ENCODE measurements at regions not wholly inside any gene's neighbourhood (a gene's known extent, or its start where the extent isn't known, plus 50 kb on each side); places are given as distances from the start of the nearest gene placed in this dataset.

- intact Hi-C loops (cut with micrococcal nuclease; ENCODE audit: unreplicated experiment): no loop called here
- no TSS peak for BruUV-seq (replicated peaks)
- Mint-ChIP-seq H3K36me3 (ENCODE audit: insufficient read depth, unreplicated experiment) (no peaks in the 10 kb centered on the region), H3K4me1 (ENCODE audit: low read depth, unreplicated experiment) (peaks cover 8% of the 10 kb centered on the region), H3K4me3 (ENCODE audit: low read depth, unreplicated experiment) (no peak overlapping the region), H3K27me3 (ENCODE audit: unreplicated experiment) (peaks cover 45% of the 10 kb centered on the region), H3K9me3 (ENCODE audit: low read depth, unreplicated experiment) (no peaks in the 10 kb centered on the region), H3K27ac (ENCODE audit: unreplicated experiment) (no peak overlapping the region)
- no peak for TF ChIP-seq CTCF (IDR thresholded peaks at IDR 0.05; ENCODE audit: unreplicated experiment)
- CTCF ChIA-PET: interaction anchor here (1.1 kb wide), 1 partner anchor 10 kb away, joined by 3 read pairs; no protein-coding TSS in a partner anchor
- DNase-seq: no peak
These were observed 109.9 kb downstream of the DAD1 start for GRCh38 chr14:22479132-22479531.

GRCh38 chr14:22478670-22479069 is 110.4 kb downstream of the DAD1 start:
- Mint-ChIP-seq H3K27ac (ENCODE audit: unreplicated experiment) (no peak overlapping the region), H3K4me3 (ENCODE audit: low read depth, unreplicated experiment) (no peak overlapping the region), H3K9me3 (ENCODE audit: low read depth, unreplicated experiment) (no peaks in the 10 kb centered on the region), H3K4me1 (ENCODE audit: low read depth, unreplicated experiment) (peaks cover 8% of the 10 kb centered on the region), H3K27me3 (ENCODE audit: unreplicated experiment) (peaks cover 45% of the 10 kb centered on the region), H3K36me3 (ENCODE audit: insufficient read depth, unreplicated experiment) (no peaks in the 10 kb centered on the region)
- CTCF ChIA-PET: no interaction called here
- intact Hi-C loops (cut with micrococcal nuclease; ENCODE audit: unreplicated experiment): no loop called here
- no TSS peak for BruUV-seq (replicated peaks)
- no peak for TF ChIP-seq CTCF (IDR thresholded peaks at IDR 0.05; ENCODE audit: unreplicated experiment)
- DNase-seq: no peak

DNA sequence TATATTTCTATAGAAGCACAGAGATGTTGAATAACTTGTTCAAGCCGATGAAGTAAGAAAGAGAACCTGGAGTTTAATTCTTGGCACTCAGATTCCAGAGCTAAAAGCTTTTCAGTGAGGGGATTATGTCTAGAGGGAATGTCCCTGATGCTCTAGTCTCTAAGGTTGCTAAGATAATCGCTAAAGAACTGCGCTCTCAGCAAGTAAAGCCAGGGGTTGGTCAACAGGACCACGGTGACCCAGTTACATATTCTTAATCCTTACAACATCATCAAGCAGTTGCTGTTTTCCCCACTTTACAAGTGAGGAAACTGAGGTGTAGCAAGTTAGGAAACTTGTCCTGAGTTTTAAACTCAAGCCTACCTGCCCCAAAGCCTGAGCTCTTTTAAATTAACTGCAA is 110.8 kb downstream of the DAD1 start:
- Mint-ChIP-seq H3K9me3 (ENCODE audit: low read depth, unreplicated experiment) (no peaks in the 10 kb centered on the region), H3K27me3 (ENCODE audit: unreplicated experiment) (peaks cover 43% of the 10 kb centered on the region), H3K4me1 (ENCODE audit: low read depth, unreplicated experiment) (peaks cover 8% of the 10 kb centered on the region), H3K27ac (ENCODE audit: unreplicated experiment) (no peak overlapping the region), H3K36me3 (ENCODE audit: insufficient read depth, unreplicated experiment) (no peaks in the 10 kb centered on the region), H3K4me3 (ENCODE audit: low read depth, unreplicated experiment) (no peak overlapping the region)
- intact Hi-C loops (cut with micrococcal nuclease; ENCODE audit: unreplicated experiment): no loop called here
- no TSS peak for BruUV-seq (replicated peaks)
- TF ChIP-seq CTCF (IDR thresholded peaks at IDR 0.05; ENCODE audit: unreplicated experiment): no peak
- CTCF ChIA-PET: no interaction called here
- no peak for DNase-seq

DNA sequence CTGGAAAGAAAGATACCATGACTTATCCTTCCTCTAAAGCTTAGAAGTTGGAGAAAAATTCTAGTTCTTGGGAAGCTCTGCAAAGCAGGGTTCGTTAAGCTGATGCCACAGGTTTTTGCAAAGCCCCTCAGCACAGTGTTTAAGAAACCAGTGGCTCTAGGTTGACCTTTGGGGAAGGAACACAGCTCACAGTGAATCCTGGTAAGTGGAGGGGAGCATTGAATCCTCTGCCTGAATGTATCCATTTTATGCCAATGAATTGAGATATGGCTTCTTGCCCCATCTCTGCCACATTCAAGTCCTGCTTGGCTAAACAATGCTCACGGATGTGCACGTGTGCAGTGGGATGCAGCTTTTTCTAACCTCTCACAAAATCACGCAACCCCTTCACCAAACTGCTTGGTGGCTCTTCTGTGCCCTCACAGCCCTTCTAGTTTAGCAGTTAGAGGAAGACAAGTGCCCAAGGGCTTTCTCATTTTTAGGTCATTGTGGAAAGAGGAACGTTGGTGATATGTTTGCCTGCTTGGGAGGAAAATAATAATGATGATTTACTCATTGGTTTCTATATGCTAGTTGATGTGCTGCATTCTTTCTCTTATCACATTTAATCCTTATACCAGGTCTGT is 111.3 kb downstream of the DAD1 start:
- Mint-ChIP-seq H3K27ac (ENCODE audit: unreplicated experiment) (no peak overlapping the region), H3K4me3 (ENCODE audit: low read depth, unreplicated experiment) (no peak overlapping the region), H3K4me1 (ENCODE audit: low read depth, unreplicated experiment) (peaks cover 8% of the 10 kb centered on the region), H3K9me3 (ENCODE audit: low read depth, unreplicated experiment) (no peaks in the 10 kb centered on the region), H3K36me3 (ENCODE audit: insufficient read depth, unreplicated experiment) (no peaks in the 10 kb centered on the region), H3K27me3 (ENCODE audit: unreplicated experiment) (peaks cover 37% of the 10 kb centered on the region)
- BruUV-seq (replicated peaks): no TSS peak
- no peak for DNase-seq
- no peak for TF ChIP-seq CTCF (IDR thresholded peaks at IDR 0.05; ENCODE audit: unreplicated experiment)
- CTCF ChIA-PET: interaction anchor here (0.9 kb wide), 1 partner anchor 82 kb away, joined by 3 read pairs; no protein-coding TSS in a partner anchor
- intact Hi-C loops (cut with micrococcal nuclease; ENCODE audit: unreplicated experiment): no loop called here

Data from Calu3 (cell line).